Colon (tissue), 2 donors: ENCODE measurements at regions not wholly inside any gene's neighbourhood (a gene's known extent, or its start where the extent isn't known, plus 50 kb on each side); places are given as distances from the start of the nearest gene placed in this dataset.
"Not testable (repeated sequence)": the region's sequence is repeated elsewhere in the genome, so short reads cannot be mapped to it uniquely, and the experiment has no call there.

Experiments used
- FAIRE-seq: peaks from 2 replicates; lab custom pipeline; 2012; peaks lifted over from hg19 to GRCh38; lab: Jason Lieb, UNC
- donor health status: control.
- donor health status: control.

- FAIRE-seq: no peak
Observed at GRCh38 chr5:136740228-136740627, 374.9 kb upstream of the TRPC7 start.

GRCh38 chr5:136739271-136739670 is 373.9 kb upstream of the TRPC7 start:
- not testable (repeated sequence) for FAIRE-seq

DNA sequence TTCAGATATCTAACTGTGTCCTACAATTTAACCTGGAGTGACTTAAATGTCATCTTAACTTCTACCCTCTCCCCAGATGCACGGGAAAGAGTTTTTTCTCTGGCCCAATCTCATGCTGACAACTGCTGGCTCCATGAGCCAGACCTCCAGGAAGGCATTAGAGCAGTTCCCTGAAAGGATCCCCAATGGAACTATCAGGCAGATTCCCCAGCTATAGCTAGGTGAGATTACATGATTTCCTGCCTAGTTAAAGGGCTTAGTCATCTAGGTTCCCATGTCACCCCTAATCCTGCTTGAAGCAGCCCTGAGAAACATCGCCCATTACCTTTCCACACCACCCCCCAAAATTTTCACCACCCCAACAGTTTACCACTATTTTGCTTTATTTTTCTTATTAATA is 373.5 kb upstream of the TRPC7 start:
- no peak for FAIRE-seq

DNA sequence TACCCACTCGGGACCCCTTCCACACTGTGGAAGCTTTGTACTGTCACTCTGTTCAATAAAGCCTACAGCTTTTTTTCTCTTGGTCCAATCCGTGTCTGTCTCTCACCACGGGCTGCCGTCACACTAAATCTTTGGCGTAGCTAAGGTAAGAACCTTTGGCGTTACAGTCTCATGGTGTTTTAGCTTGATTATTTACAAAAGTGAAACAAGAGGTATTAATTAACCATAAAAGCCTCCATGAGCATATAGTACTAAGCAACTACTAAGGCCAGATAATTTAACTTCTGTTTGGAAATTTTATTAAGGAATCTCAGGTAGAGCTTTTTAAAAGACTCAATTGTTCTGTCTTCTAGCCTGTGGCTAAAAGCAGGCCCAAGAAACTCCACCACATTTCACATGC is 370.7 kb upstream of the TRPC7 start:
- no peak for FAIRE-seq

DNA sequence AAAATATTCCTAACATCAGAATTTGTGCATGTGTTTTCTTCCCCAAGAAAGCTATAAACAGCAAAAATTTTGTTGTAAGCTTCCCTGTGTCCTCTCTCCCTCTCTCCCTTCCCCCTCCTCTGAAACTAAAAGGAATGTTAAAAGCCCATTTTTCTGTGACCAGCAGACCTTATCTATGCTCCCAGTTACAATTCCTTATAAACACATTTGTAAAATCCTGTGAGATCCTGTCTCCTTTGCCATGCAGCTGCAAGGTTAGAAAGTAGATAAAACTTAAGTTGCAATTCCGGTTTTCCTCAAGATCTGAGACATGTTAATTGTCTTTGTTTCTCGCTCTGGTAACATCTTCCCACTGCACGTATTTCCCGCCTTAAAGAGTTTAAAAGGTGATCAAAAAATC is 370.3 kb upstream of the TRPC7 start:
- not testable (repeated sequence) for FAIRE-seq

DNA sequence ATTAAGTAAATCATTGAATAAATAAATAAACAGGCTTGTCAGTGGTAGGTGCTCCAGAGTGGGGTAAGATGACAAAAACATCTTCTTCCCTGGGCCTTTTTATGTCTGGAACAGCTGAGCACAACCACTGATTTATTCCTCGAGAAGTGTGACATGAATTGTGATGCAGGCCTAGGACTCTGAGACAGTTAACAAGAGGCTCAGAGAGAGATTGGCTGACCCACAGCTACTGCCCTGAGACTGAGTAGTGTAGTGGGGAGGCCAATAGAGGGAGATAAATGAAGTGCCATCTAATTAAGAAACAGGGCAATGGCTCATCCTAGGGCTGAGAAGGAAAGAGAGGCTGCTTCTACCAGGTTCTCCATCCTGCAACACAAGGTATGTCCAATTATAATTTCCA is 369.3 kb upstream of the TRPC7 start:
- no peak for FAIRE-seq

- no peak for FAIRE-seq
Observed at GRCh38 chr5:136732751-136733150, 367.4 kb upstream of the TRPC7 start.

- no peak for FAIRE-seq
Observed at GRCh38 chr5:136731241-136731900, 366.0 kb upstream of the TRPC7 start.

DNA sequence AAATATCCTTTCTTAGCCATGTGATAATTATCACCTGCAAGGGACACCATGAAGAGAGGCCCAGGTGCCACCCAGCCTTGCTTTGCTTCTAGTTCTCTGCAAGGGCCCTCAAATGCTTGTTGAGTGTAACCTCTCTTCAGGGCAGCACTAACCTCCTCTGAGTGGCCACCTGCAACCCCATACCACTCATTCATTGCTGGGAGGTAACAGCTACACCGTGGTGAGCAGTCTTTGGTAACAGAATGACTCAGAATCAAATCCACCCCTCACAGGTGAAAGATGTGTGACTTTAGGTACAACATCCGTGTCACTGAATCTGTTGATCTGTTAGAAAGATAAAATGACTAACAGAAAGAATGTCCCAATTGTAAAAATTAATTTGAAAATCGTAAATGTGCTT is 365.1 kb upstream of the TRPC7 start:
- FAIRE-seq: no peak

- no peak for FAIRE-seq
Observed at GRCh38 chr5:136729901-136730355, 364.6 kb upstream of the TRPC7 start.

DNA sequence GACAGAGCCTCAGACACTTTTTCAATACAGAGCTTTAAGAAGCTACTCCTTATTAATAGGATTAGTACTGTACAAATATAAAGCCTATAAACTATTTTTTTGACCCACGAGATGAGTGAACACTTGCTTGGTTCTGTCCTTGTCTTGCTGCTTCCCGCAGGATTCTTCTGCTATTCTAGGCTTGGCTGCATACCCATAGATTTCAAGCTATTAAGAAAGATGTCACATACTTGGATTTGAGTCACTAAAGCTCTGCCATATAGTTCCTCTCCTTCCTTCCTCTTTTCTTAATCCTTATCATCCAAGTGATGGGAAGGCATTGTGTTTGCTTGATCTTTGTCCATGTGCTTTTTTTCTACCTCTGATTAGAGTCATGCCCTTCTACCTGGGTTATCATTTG is 361.2 kb upstream of the TRPC7 start:
- FAIRE-seq: no peak

- no peak for FAIRE-seq
Observed at GRCh38 chr5:136724161-136724560, 358.8 kb upstream of the TRPC7 start.

GRCh38 chr5:136722581-136722980 is 357.2 kb upstream of the TRPC7 start:
- FAIRE-seq: no peak

DNA sequence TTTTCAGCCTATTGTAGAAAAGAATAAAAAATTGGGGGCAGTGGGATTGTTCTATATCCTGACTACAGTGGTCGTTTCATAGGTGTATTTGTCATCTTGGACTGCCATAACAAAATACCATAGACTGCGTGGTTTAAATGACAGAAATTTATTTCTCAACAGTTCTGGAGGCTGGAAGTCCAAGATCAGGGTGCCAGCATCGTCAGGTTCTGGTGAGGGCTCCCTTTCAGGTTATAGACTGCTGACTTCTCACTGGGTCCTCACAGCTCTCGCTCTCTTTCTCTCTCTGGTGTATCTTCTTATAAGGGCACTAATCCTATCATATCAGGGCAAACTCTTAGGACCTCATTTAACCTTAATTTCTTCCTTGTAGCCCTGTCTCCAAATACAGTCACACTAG is 356.7 kb upstream of the TRPC7 start:
- no peak for FAIRE-seq

DNA sequence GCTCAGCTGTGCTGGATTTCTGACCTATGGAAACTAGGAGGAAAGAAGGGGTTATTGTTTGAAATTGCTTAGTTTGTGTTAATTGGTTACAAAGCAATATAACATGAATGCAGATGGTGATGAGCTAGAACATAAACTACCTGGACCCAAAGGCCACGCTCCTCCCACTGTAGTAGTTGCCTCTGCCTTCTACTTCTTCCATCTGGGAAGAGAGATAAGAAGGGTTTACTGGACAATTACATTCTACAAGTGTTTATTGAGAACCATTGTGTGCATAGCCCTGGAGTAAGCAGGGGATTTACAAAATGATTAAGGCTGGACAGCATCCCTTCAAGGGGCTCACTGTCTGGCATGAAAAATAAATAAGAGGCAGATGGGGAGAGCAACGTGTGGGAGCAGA is 355.3 kb upstream of the TRPC7 start:
- no peak for FAIRE-seq

GRCh38 chr5:136717917-136718316 is 352.6 kb upstream of the TRPC7 start:
- FAIRE-seq: no peak

DNA sequence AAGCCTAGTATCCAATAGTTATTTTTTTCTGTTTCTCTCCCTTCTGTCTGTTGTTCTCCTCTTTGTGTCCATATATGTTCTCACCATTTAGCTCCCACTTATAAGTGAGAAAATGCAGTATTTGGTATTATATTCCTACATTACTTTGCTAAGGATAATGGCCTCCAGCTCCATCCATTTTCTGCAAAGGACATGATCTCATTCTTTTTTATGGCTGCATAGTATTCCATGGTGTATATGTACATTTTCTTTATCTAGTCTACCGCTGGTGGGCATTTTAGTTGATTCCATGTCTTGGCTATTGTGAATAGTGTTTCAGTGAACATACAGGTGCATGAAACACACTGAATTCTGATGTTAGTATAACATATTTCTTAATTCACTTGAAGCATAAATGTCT is 348.9 kb upstream of the TRPC7 start:
- no peak for FAIRE-seq

- FAIRE-seq: no peak
Observed at GRCh38 chr5:136712628-136713027, 347.3 kb upstream of the TRPC7 start.

- no peak for FAIRE-seq
Observed at GRCh38 chr5:136710834-136711233, 345.5 kb upstream of the TRPC7 start.

DNA sequence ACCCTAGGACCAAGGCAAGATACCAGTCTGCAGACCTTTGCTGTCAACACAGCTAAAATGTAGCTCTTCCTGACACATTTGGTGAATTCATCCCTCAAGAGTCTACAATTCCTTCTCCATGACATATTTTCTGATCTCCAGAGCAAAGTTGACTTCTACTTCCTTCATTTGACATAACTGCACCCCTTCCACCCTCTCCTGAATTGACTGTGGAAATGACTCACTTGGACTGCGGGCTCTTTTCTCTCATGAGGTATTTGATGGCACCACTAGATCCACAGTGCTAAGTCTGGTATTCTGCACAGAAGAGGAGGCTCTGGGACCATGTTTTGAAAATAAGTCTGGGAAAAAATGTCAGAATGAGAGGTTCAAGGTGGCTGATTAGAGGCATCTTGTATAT is 338.4 kb upstream of the TRPC7 start:
- no peak for FAIRE-seq

DNA sequence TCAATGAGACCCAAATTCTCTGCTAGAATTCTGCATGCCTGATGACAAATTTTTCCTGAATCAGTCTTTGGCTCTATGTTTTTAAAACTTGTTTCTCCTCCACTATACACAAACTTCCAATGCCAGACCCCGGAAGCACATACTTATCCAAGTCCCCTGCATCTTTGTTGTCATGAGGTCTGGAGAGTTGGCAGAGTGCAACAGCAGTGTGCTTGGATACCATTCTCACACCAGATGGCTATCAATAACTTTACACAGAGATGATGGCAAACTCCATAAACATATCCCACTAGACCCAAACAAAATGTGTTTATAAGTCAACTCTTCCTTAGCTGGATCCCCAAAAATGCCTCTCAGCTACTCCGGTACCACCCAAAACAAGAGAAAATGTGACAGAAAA is 337.7 kb upstream of the TRPC7 start:
- no peak for FAIRE-seq

GRCh38 chr5:136701191-136701590 is 335.8 kb upstream of the TRPC7 start:
- FAIRE-seq: no peak

- no peak for FAIRE-seq
Observed at GRCh38 chr5:136699651-136700050, 334.3 kb upstream of the TRPC7 start.

GRCh38 chr5:136698970-136699369 is 333.6 kb upstream of the TRPC7 start:
- no peak for FAIRE-seq

GRCh38 chr5:136694258-136694657 is 328.9 kb upstream of the TRPC7 start:
- no peak for FAIRE-seq
